ENCODE measurements at regions not wholly inside any gene's neighbourhood (a gene's known extent, or its start where the extent isn't known, plus 50 kb on each side); places are given as distances from the start of the nearest gene placed in this dataset.
"Not testable (repeated sequence)": the region's sequence is repeated elsewhere in the genome, so short reads cannot be mapped to it uniquely, and the experiment has no call there.

- DNase-seq (ENCODE audit: low spot score), result no peak
Observed at GRCh38 chr1:112855152-112855828, 100.7 kb downstream of the SLC16A1 start.

- not testable (repeated sequence) for DNase-seq (ENCODE audit: low spot score)
Observed at GRCh38 chr1:112854368-112854984, 101.5 kb downstream of the SLC16A1 start.

GRCh38 chr1:112853915-112854314 lies 102.1 kb downstream of the SLC16A1 start:
- DNase-seq (ENCODE audit: low spot score), result not testable (repeated sequence)

GRCh38 chr1:112852934-112853333 lies 103.1 kb downstream of the SLC16A1 start:
- no peak for DNase-seq (ENCODE audit: low spot score)

GRCh38 chr1:112852276-112852675 lies 103.7 kb downstream of the SLC16A1 start:
- no peak for DNase-seq (ENCODE audit: low spot score)

- no peak for DNase-seq (ENCODE audit: low spot score)
Observed at GRCh38 chr1:112850034-112850757, 105.8 kb downstream of the SLC16A1 start.

- DNase-seq (ENCODE audit: low spot score), result no peak
Observed at GRCh38 chr1:112849425-112850033, 106.5 kb downstream of the SLC16A1 start.

GRCh38 chr1:112841825-112842224 lies 114.2 kb downstream of the SLC16A1 start:
- DNase-seq (ENCODE audit: low spot score), result no peak

- peak; percentile 47 for DNase-seq (ENCODE audit: low spot score)
Observed at GRCh38 chr1:112840631-112841624, 115.1 kb downstream of the SLC16A1 start.

- DNase-seq (ENCODE audit: low spot score), result no peak
Observed at GRCh38 chr1:112836642-112837041, 119.4 kb downstream of the SLC16A1 start.

GRCh38 chr1:112833806-112834205 lies 118.7 kb upstream of the PPM1J start:
- no peak for DNase-seq (ENCODE audit: low spot score)

GRCh38 chr1:112832259-112832658 lies 117.1 kb upstream of the PPM1J start:
- not testable (repeated sequence) for DNase-seq (ENCODE audit: low spot score)

GRCh38 chr1:112829691-112830090 lies 114.6 kb upstream of the PPM1J start:
- not testable (repeated sequence) for DNase-seq (ENCODE audit: low spot score)

- DNase-seq (ENCODE audit: low spot score), result no peak
Observed at GRCh38 chr1:112828716-112829115, 113.6 kb upstream of the PPM1J start.

GRCh38 chr1:112827391-112827790 lies 112.3 kb upstream of the PPM1J start:
- not testable (repeated sequence) for DNase-seq (ENCODE audit: low spot score)

GRCh38 chr1:112826217-112826944 lies 111.2 kb upstream of the PPM1J start:
- DNase-seq (ENCODE audit: low spot score), result no peak

- not testable (repeated sequence) for DNase-seq (ENCODE audit: low spot score)
Observed at GRCh38 chr1:112825563-112826216, 110.6 kb upstream of the PPM1J start.

GRCh38 chr1:112825075-112825474 lies 109.9 kb upstream of the PPM1J start:
- DNase-seq (ENCODE audit: low spot score), result not testable (repeated sequence)

- DNase-seq (ENCODE audit: low spot score), result not testable (repeated sequence)
Observed at GRCh38 chr1:112821307-112822063, 106.4 kb upstream of the PPM1J start.
